ENCODE measurements at regions not wholly inside any gene's neighbourhood (a gene's known extent, or its start where the extent isn't known, plus 50 kb on each side); places are given as distances from the start of the nearest gene placed in this dataset.

DNA sequence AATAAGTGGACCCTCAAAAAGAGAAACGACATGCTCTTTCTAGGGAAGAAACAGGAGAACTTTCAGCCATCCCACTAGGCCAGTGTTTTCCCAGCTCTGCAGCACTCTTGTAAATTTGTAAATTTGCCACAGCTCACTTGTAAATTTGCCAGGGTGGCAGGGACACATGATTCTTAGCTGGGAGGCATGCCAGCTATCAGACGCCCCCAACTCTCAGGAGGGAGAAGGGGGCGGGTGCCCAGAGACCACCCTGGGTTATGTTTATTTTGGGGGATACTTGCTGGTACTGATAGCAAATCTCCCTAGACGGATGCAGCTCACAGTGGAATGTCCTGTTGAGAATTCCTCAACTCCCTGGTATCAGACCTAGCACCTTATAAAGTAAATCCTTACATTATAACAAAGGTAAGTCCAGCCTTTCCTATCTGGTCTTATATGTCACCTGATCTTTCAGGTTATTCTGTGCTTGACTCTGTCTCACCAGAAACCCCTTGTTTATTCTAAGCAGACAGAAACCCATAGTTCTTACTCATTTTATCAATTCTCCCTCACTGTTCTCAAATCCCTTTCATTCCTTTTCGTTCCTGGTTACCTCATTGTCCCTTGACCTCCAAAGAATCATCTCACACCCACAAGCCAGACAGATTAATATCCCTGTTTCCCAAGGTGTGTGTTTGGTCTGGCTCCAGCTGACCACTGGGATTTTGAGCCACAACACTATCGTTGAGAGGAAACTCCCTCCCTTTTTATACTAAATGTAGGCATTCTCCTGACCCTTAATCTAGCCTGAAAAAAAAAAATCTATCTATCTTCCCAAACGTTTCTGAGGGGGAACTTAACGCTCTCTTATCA is 69.3 kb upstream of the HMGA2 start:
- in situ Hi-C loops (cut with HindIII; ENCODE audit: low sequenced_read_pairs): no loop called here
- DNase-seq (ENCODE audit: low read depth): no peak
- TF ChIP-seq, protein P1, sequence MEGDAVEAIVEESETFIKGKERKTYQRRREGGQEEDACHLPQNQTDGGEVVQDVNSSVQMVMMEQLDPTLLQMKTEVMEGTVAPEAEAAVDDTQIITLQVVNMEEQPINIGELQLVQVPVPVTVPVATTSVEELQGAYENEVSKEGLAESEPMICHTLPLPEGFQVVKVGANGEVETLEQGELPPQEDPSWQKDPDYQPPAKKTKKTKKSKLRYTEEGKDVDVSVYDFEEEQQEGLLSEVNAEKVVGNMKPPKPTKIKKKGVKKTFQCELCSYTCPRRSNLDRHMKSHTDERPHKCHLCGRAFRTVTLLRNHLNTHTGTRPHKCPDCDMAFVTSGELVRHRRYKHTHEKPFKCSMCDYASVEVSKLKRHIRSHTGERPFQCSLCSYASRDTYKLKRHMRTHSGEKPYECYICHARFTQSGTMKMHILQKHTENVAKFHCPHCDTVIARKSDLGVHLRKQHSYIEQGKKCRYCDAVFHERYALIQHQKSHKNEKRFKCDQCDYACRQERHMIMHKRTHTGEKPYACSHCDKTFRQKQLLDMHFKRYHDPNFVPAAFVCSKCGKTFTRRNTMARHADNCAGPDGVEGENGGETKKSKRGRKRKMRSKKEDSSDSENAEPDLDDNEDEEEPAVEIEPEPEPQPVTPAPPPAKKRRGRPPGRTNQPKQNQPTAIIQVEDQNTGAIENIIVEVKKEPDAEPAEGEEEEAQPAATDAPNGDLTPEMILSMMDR (IDR thresholded peaks at IDR 0.05; ENCODE audit: low read depth, low read length, missing control alignments): no peak

DNA sequence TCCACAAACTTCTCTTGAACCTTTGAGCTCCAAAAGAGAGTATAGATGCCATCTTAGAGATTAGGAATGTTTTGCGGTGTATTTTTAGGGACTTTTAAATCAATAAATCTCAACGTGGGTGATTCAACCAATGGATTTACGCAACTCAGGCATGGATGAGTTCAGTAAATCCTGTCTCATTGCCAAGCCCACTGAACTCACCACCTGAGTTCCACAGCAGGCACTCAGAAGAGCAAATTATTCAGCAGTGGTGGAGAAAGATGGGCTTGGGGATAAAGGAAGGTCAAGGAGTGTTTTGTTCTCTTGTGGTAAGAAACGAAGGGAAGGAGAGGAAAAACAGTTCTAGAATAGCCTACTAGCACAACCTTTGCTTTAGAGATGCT is 68.7 kb upstream of the HMGA2 start:
- no peak overlapping the region for H3K4me3 ChIP-seq (ENCODE audit: low read depth, low read length)
- TF ChIP-seq, protein P1 (IDR thresholded peaks at IDR 0.05; ENCODE audit: low read depth, low read length, missing control alignments): no peak
- DNase-seq (ENCODE audit: low read depth): no peak
- in situ Hi-C loops (cut with HindIII; ENCODE audit: low sequenced_read_pairs): no loop called here

More for the DNA sequence above, 69.3 kb upstream of the HMGA2 start:
- H3K4me3 ChIP-seq (ENCODE audit: low read depth, low read length): no peak overlapping the region

DNA sequence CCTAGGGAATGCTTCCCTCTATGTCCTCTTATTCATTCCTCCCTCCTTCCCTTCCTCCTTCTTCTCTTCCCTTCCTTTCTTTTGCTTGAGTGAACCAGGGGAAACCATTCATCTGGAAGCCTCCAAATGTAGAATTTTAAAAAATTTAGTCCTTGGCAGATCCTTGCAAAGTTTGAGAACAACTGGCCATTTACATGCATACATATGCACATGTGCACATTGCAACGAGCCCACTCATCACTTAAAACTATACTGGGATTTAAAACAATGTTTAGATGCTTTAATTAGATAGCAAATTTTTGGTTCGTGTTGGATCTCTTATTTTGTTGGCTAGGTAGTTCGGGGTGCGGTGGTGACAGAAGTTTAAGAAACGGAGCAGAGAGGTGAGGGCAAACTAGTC is 68.0 kb upstream of the HMGA2 start:
- in situ Hi-C loops (cut with HindIII; ENCODE audit: low sequenced_read_pairs): no loop called here
- DNase-seq (ENCODE audit: low read depth): no peak
- TF ChIP-seq, protein P1 (IDR thresholded peaks at IDR 0.05; ENCODE audit: low read depth, low read length, missing control alignments): no peak
- no peak overlapping the region for H3K4me3 ChIP-seq (ENCODE audit: low read depth, low read length)

DNA sequence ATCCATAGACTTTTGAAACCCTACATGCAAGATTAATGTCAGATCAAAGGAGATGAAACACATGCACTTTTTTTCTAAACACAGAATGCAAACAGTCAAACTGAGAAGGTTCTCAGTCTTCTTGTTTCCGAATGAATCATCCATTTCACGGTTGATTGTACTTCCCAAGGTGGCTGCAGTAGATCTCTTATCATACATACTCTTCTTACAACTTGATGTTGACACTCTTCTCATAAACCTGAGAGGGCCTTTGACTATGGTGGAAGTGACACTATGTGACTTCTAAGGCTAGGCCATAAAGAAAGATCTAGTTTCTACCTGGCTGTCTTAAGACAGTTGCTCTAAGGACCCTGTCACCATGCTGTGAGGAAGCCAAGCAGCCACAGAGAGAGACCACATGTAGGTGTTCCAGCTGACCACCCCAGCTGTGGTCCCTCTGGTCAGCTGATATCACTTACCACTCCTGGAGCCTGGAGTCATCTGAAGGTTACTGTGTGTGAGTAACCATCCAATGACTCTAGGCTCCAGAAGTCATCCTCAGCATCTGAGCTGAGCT is 67.2 kb upstream of the HMGA2 start:
- TF ChIP-seq, protein P1 (IDR thresholded peaks at IDR 0.05; ENCODE audit: low read depth, low read length, missing control alignments): no peak
- no peak for DNase-seq (ENCODE audit: low read depth)
- in situ Hi-C loops (cut with HindIII; ENCODE audit: low sequenced_read_pairs): no loop called here
- H3K4me3 ChIP-seq (ENCODE audit: low read depth, low read length): no peak overlapping the region

DNA sequence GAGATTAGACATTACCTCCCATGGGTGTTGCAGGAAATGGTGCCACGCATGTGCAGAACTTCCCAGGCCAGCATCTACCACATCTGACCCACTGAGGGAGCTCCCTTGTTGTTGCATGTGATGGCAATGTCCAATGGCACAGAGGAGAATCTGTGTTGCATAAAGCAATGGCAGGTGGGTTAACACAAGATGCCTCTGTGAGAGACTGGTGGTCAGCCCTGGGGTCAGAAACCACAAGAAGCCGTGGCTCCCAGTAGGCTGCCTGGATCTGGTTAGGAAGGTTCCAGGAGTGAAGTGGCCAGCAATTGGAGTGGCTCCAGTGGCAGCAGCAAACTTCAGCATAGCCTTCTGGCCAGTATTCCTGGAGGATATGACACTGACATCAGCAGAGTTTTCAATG is 65.9 kb upstream of the HMGA2 start:
- in situ Hi-C loops (cut with HindIII; ENCODE audit: low sequenced_read_pairs): no loop called here

DNA sequence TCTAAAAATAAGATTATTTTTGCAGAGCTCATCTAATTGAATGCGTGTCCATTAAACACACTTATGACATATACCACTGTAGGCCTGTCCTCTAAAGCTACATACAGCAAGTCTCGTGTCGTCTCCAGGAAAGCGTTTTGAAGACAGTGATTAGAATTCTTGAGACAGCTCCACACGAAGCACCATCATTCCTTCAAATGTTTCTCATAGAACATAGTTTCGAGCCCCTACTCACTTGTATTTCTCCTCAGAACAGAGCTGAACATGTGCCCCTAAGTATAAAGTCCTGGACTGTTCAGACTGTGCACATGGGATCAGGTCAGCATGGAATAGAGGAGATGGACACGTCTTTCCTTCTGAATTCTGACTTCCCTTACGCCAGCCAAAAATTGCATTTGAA is 64.5 kb upstream of the HMGA2 start:
- DNase-seq (ENCODE audit: low read depth): no peak
- no peak overlapping the region for H3K4me3 ChIP-seq (ENCODE audit: low read depth, low read length)
- TF ChIP-seq, protein P1 (IDR thresholded peaks at IDR 0.05; ENCODE audit: low read depth, low read length, missing control alignments): no peak
- in situ Hi-C loops (cut with HindIII; ENCODE audit: low sequenced_read_pairs): no loop called here

More for the DNA sequence above, 65.9 kb upstream of the HMGA2 start:
- TF ChIP-seq, protein P1 (IDR thresholded peaks at IDR 0.05; ENCODE audit: low read depth, low read length, missing control alignments): no peak
- DNase-seq (ENCODE audit: low read depth): no peak
- H3K4me3 ChIP-seq (ENCODE audit: low read depth, low read length): no peak overlapping the region

Measured in astrocyte of the cerebellum (primary cell).